Psoas muscle (tissue), 7 donors: ENCODE measurements at regions not wholly inside any gene's neighbourhood (a gene's known extent, or its start where the extent isn't known, plus 50 kb on each side); places are given as distances from the start of the nearest gene placed in this dataset.
"Not testable (repeated sequence)": the region's sequence is repeated elsewhere in the genome, so short reads cannot be mapped to it uniquely, and the experiment has no call there.

Experiments used
- ATAC-seq, 4 donors: fragments of 200-7000 bp; cut with Tn5 transposase; one replicate each; pipeline ENCODE4 v1.9.1; 2020; ENCODE audit warnings: moderate library complexity in 3 of 4, mild to moderate bottlenecking in 2 of 4
- DNase-seq, 2 donors: peaks; one replicate each; pipeline ENCODE4 v3.0.0-alpha.2; 2020
- H3K27ac ChIP-seq: fragments of 200-600 bp; one replicate; pipeline ENCODE4 v1.8.0; 2022
- H3K27me3 ChIP-seq, 3 donors: fragments of 200-600 bp in 1 of 3; one replicate each; pipeline versions ENCODE4 v1.6.1 to v1.8.0; 2013 to 2022; ENCODE audit warnings: low read length in 2 of 3, mild to moderate bottlenecking in 2 of 3, moderate library complexity in 1 of 3; ENCODE audit not compliant: insufficient read depth in 3 of 3
- H3K36me3 ChIP-seq, 2 donors: fragments of 200-600 bp in 1 of 2; one replicate each; pipeline versions ENCODE4 v1.6.1 to v1.8.0; 2013 to 2022; ENCODE audit warnings: low read depth in 1 of 2, mild to moderate bottlenecking in 1 of 2, moderate library complexity in 1 of 2; ENCODE audit not compliant: insufficient read depth in 1 of 2
- H3K4me1 ChIP-seq: fragments of 200-600 bp; one replicate; pipeline ENCODE4 v1.8.0; 2022
- H3K4me3 ChIP-seq: fragments of 200-600 bp; one replicate; pipeline ENCODE4 v1.8.0; 2022; ENCODE audit warnings: mild to moderate bottlenecking
- H3K9me3 ChIP-seq: fragments of 200-600 bp; one replicate; pipeline ENCODE4 v1.8.0; 2022
- WGBS, 3 donors: extraction: QIAGEN DNeasy Blood & Tissue Kit; methylation state at CpG; one replicate each; pipeline versions ENCODE4 v1.1.6 to v1.1.7; 2013; 5-methylcytosine and 5-hydroxymethylcytosine counted together
- intact Hi-C, 2 donors: fragments of 100-400 bp; cut with DNase I; formaldehyde crosslinking; loops; one replicate each; pipeline versions ENCODE4 v1.11.0 to v1.14.2; 2022
- donor health status: healthy with polysubstance abuse.
- donor health status: DM: no; HTN: no; CAD: no; lungs with moderate emphysema.
- donor health status: Bipolar disorder and iron deficiency.
- donor health status: healthy.
- donor health status: DM: yes; HTN: yes; CAD: no.
- donor health status: DM: no; HTN: no; CAD: no.
- donor health status: DM: yes; HTN: yes; CAD: no.

DNA sequence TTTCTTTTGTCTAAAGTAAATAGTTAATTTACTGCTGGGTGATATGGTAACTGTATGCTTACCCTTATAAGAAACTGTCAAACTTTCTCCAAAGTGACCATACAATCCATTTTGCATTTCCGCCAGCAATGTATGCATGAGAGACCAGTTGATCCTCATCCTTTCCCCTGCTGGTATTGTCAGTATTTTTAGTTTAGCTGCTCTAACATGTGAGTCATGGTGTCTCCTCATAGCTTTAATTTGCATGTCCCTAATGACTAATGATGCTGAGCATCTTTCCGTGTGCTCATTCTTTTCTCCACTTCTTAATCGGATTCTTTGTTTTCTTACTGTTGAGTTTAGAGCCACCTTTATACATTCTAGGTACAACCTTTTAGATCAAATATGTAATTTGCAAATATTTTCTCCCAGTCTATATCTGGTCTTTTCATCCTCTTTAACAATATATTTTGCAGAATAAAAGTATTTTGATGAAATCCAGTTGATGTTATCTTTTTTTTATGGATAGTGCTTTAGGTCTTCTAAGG lies 379.9 kb downstream of the BCL2L11 start:
- H3K4me3 ChIP-seq, DNase-seq, H3K36me3 ChIP-seq, ATAC-seq, intact Hi-C loops, H3K27ac ChIP-seq, H3K4me1 ChIP-seq, H3K9me3 ChIP-seq, H3K27me3 ChIP-seq: not testable (repeated sequence)
- WGBS, 3 donors = 66 to 86% (median 83%) methylated on average over 1 to 2 of the region's 3 CpGs

DNA sequence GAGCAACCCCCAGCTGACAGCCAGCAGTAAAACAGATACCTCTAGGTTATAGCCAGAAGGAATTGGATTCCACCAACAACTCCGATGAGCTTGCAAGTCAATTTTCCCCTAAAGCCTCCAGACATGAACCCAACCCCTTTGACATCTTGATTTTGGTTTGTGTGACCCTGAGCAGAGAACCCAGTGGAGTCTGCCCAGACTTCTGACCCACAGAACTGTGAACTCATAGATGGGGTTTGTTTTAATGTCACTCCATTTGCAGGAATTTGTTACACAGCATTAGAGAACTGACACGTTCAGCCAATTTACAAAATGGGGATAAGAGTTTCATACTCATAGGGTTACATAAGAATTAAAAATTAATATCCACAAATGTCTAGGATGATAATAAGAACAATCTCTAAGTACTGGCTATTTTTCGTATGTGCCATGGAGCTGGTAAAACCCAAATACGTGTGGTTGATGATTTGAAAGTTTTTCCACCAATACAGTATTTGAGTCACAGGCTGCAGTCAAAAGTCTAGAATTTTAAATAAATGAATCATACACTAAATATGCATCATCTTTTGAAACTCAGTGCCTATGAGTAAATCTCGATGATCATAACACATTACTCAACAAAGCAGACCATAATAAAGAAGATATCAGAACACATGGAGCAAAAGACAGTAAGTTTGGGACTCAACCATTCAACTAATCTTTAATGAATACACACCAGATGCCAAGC lies 380.0 kb downstream of the ANAPC1 start:
- DNase-seq, ATAC-seq, H3K27me3 ChIP-seq, H3K9me3 ChIP-seq, H3K27ac ChIP-seq, intact Hi-C loops, H3K36me3 ChIP-seq, H3K4me3 ChIP-seq, H3K4me1 ChIP-seq: not testable (repeated sequence)
- WGBS, 3 donors = 40 to 80% (median 58%) methylated on average over 1 to 2 of the region's 5 CpGs

DNA sequence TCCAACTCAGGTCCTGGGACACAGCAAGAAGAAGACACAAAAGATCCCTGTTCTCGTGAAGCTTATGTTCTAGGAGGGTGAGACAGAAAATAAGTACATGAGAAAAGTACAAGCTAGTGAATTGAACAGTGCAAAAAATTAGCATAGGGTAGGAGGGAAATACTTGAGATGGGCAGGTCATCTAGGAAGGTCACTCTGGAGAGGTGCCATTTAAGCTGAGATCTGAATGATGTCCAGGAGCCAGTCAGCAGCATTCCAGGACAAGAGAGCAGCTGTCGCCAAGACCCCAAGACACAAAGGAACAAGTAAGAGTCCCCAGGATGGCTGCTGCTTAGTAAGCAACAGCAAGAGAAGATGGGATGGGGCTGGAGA lies 379.4 kb downstream of the ANAPC1 start:
- H3K27ac ChIP-seq, H3K9me3 ChIP-seq, DNase-seq, ATAC-seq, H3K4me1 ChIP-seq, H3K4me3 ChIP-seq, H3K36me3 ChIP-seq, H3K27me3 ChIP-seq, intact Hi-C loops: not testable (repeated sequence)
- WGBS, 3 donors = 72 to 100% (median 75%) methylated on average over 1 of the region's 2 CpGs

DNA sequence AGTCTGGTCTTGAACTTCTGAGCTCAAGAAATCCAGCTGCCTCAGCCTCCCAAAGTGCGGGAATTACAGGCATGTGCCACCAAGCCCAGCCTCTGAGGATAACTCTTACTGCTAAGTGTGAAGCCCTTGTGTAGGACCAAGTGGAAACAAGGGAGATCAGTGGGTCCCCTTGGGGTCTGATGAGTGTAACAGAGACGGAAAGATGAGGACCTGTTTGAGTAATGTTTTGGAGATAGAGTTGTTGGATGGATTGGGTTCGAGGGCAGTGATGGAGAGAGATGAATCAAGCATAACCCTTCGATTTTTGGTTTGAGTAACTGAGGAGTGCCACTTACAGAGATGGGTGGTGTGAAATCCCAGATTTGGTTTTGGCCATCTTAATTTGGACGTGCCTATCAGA lies 378.7 kb downstream of the ANAPC1 start:
- H3K27ac ChIP-seq, H3K4me1 ChIP-seq, H3K27me3 ChIP-seq, intact Hi-C loops, H3K36me3 ChIP-seq, H3K4me3 ChIP-seq, ATAC-seq, DNase-seq, H3K9me3 ChIP-seq: not testable (repeated sequence)
- WGBS, 3 donors = 63 to 89% (median 71%) methylated on average over 4 to 5 of the region's 5 CpGs

DNA sequence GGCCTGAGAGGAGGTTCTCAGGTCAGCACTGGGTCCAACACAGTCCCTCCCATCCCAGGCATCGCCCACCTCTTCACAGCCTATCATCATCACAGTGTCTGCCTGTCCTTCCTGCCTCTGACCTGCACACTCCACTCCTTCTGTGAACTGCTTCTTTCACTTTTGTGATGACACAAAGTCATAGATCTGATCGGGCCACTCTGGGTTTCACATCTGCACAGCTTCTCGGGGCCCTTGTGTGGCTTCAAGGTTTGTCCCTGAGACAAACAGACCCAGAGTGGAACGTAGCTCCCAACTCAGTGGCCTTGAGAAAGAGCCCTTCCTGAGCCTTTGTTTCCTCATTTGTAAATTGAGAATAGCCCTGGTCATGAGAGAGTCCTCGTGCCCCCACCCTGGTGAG lies 377.1 kb downstream of the ANAPC1 start:
- 84 to 89% (median 86%) methylated on average over 4 of the region's 5 CpGs for WGBS, 3 donors
- H3K9me3 ChIP-seq, H3K27ac ChIP-seq, H3K27me3 ChIP-seq, H3K4me1 ChIP-seq, DNase-seq, H3K36me3 ChIP-seq, H3K4me3 ChIP-seq, intact Hi-C loops, ATAC-seq: not testable (repeated sequence)

DNA sequence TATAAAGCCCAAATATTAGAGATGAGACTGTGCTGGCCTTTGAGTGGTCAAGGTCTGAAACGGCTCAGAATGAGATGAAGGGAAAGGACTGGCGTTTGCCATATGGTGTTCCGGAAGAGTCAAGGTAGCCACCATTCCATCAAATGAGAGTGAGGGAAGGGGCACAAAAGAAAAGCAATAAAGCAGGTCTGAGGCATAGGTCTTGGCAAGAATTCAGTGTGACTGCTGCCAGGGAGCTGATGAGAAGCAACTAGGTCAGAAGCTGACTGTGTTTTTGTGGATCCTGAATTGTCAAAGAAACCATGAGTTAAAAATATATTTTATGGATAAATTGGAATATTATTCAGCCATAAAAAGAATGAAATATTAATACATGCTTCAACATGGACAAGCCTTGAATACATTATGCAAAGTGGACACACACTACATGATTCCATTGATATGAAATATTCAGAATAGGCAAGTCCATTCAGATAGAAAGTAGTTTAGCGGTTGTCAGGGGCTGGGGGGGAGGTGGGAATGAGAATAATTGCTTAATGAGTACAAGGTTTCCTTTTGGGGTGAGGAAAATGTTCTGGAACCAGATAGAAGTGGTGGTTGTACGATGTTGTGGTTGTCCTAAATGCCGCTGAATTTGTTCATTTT lies 374.6 kb downstream of the ANAPC1 start:
- H3K27me3 ChIP-seq, H3K9me3 ChIP-seq, intact Hi-C loops, DNase-seq, H3K4me1 ChIP-seq, H3K4me3 ChIP-seq, H3K36me3 ChIP-seq, ATAC-seq, H3K27ac ChIP-seq: not testable (repeated sequence)
- 87 to 93% (median 93%) methylated on average over 6 of the region's 6 CpGs for WGBS, 3 donors

DNA sequence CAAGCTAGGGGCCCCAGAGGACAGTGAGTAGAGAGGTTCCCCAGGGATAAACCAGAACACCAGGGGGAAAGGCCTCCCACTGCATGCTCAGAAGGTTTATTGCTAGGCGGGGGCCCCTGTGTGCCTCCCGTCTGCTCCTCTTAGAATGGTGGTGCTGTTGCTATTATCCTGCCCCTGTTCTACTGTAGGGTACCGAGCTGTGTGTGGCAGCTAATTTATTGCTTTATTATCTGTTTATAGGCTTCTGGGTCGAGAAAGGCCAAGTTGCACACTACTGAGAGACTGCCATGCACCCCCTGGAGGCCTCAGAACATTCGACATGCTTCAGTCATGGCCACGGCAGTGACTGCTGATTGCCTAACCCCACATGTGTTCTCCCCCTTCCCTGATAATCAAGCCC lies 373.6 kb downstream of the ANAPC1 start:
- 82 to 98% (median 96%) methylated on average over 3 to 5 of the region's 6 CpGs for WGBS, 3 donors
- H3K36me3 ChIP-seq, H3K9me3 ChIP-seq, ATAC-seq, H3K4me3 ChIP-seq, H3K4me1 ChIP-seq, H3K27me3 ChIP-seq, DNase-seq, H3K27ac ChIP-seq, intact Hi-C loops: not testable (repeated sequence)

DNA sequence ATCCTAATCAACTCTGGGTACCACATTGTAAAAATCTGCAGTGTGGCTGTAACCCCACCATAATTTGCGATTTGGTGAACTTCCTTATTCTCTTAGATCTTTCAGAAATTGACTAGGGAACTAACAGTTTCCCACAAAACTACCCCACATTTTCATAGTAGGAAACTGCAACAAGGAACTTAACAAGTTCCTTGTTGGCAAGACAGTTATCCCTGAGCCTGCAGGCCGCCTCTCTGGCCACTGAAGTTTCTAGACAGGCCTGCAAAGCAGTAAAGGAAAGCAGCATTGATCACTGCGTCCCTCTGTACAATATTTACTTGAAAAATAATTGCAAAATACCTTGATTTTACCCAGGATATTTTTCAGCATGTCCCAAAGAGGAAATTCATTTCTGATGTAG lies 372.9 kb downstream of the ANAPC1 start:
- H3K9me3 ChIP-seq, H3K4me1 ChIP-seq, DNase-seq, H3K4me3 ChIP-seq, H3K27ac ChIP-seq, ATAC-seq, H3K36me3 ChIP-seq, H3K27me3 ChIP-seq, intact Hi-C loops: not testable (repeated sequence)
- WGBS, 3 donors = 77 to 92% (median 85%) methylated on average over 3 of the region's 3 CpGs

DNA sequence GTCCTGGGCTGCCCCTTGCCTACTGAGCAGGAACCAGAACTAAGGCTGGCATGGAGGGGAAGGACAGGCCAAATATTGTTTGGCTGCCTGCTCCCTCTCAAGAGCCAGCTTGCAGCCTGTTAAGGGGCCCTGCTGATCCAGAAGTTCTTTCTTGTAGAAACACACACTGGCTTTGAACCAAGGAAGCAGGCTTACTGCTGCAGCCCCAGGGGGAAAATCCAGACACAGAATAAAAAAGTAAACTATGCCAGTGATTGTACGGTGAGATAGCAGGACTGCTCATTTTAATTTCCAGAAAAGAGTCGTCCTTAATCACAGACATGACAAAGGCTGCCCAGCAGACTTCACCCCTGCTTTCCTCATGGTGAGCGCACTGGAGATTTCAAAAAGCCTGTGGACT lies 371.6 kb downstream of the ANAPC1 start:
- DNase-seq, H3K9me3 ChIP-seq, H3K4me3 ChIP-seq, ATAC-seq, H3K4me1 ChIP-seq, intact Hi-C loops, H3K27me3 ChIP-seq, H3K36me3 ChIP-seq, H3K27ac ChIP-seq: not testable (repeated sequence)
- WGBS, 3 donors = 33 to 50% (median 47%) methylated on average over 1 to 2 of the region's 3 CpGs

DNA sequence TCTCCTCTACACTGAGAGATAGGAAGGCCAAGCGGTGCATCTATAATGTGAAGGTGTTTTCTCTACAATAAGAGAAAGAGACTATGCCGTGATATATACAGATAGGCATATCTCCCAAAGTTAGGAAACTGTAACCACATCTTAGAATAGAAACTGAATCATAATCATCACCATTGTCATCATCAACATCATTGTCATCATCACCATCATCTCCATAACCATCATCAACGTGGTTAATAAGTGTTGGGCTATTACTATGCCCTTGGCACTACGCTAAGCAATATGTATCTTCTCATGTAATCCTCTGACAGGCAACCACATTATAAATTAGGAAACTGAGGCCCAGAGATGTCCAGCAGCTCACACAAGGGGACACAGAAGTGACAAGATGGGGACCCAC lies 369.9 kb downstream of the ANAPC1 start:
- H3K4me3 ChIP-seq, H3K27ac ChIP-seq, H3K4me1 ChIP-seq, DNase-seq, H3K9me3 ChIP-seq, H3K27me3 ChIP-seq, H3K36me3 ChIP-seq, ATAC-seq, intact Hi-C loops: not testable (repeated sequence)
- WGBS, 3 donors = 91 to 100% (median 94%) methylated on average over 3 of the region's 4 CpGs

DNA sequence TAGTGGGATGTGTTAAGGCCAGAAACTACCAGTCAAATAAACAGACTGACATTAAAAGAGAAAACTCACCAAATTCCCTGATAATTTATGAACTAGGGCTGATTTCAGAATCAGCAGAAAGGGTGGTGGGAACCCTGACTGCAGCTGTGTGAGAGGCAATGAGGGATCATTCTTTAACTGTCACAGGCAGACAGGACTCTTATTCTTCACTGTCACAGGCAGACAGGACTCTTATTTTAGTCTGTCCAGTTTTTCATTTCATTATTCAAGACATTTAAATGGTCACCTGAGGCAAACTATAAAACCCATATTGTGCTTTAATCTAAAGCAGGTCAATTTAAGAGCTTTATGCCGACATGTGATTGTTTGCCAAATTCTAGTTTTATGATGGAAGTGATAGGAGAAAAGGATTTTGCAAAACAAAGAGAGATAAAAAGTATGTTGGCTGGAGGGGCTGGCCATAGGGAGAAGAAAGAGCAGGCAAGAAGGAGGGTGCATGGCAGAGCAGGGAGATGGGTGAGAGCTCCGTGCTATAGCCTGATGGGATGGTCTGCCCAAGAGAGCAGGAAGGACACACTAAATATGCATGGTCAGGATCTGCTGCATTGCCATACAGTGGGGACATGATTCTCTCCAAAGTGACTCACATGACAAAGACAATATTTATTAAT lies 366.8 kb downstream of the ANAPC1 start:
- DNase-seq, H3K4me3 ChIP-seq, H3K27ac ChIP-seq, H3K9me3 ChIP-seq, H3K4me1 ChIP-seq, H3K36me3 ChIP-seq, ATAC-seq, H3K27me3 ChIP-seq, intact Hi-C loops: not testable (repeated sequence)
- 83 to 86% (median 84%) methylated on average over 1 of the region's 2 CpGs for WGBS, 3 donors
